Body of pancreas (tissue), 4 donors: ENCODE measurements at regions not wholly inside any gene's neighbourhood (a gene's known extent, or its start where the extent isn't known, plus 50 kb on each side); places are given as distances from the start of the nearest gene placed in this dataset.

Experiments
- CTCF ChIP-seq, 7 experiments: fragments of 450-650 bp in 4 of 7; fragments of 200-600 bp in 3 of 7; sonication (generic) in 3 of 7; IDR thresholded peaks; one replicate each; pipeline ENCODE4 v1.5.1; 2016 to 2019; ENCODE audit warnings: antibody characterized with exemption in 7 of 7
- POLR2A ChIP-seq, 3 donors: fragments of 450-650 bp; IDR thresholded peaks; one replicate each; pipeline ENCODE4 v1.6.1; 2016; ENCODE audit warnings: antibody characterized with exemption in 3 of 3, mild to moderate bottlenecking in 2 of 3

DNA sequence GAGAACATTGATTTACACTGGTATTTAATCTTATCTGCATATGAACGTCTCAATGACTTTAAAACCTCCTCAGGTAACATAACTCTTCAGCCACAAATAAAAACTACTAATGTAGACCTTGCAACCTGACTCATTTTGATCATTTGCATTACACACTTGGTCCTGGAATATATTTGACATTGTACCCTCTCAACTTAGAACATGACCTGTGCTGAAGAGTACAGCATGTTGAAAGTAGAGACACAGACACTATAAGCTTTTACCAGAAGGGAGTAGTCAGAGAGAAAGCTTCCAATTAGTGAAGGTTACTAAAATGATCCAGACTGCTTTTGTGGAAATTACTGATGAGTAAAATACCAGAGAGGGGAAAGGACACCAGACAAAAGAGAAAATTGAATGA lies 390.6 kb upstream of the ANO3 start:
- no peak for TF ChIP-seq POLR2A (IDR thresholded peaks at IDR 0.05)
- TF ChIP-seq CTCF (IDR thresholded peaks at IDR 0.05), result no peak
